CD4-positive, alpha-beta memory T cell (primary cell): ENCODE measurements at regions not wholly inside any gene's neighbourhood (a gene's known extent, or its start where the extent isn't known, plus 50 kb on each side); places are given as distances from the start of the nearest gene placed in this dataset.

Experiments
- CTCF ChIA-PET: fragments of 350-600 bp; sonication (Branson Sonifier 250); formaldehyde crosslinking; loops from one replicate; lab custom pipeline; 2021; ENCODE audit warnings: inconsistent platforms; ENCODE audit not compliant: partially characterized antibody; lab: Charles Lee
- POLR2A ChIA-PET: fragments of 350-600 bp; sonication (Branson Sonifier 250); formaldehyde crosslinking; loops from one replicate; lab custom pipeline; 2021; ENCODE audit not compliant: partially characterized antibody; lab: Charles Lee
- DNase-seq, 5 donors: peaks; one replicate each; pipeline versions ENCODE4 v3.0.0 to v3.0.0-alpha.2; 2020 to 2022; ENCODE audit warnings: mixed read lengths in 1 of 5
- H3K27ac ChIP-seq: one replicate; pipeline ENCODE4 v1.7.0; 2013; ENCODE audit warnings: low read depth, low read length
- H3K27me3 ChIP-seq: 2 replicates; pipeline ENCODE4 v1.7.0; 2013; ENCODE audit warnings: mild to moderate bottlenecking, low read length, moderate library complexity; ENCODE audit not compliant: insufficient read depth
- H3K36me3 ChIP-seq: 2 replicates; pipeline ENCODE4 v1.7.0; 2013; ENCODE audit warnings: mild to moderate bottlenecking, low read length, moderate library complexity; ENCODE audit not compliant: insufficient read depth
- H3K4me1 ChIP-seq: 2 replicates; pipeline ENCODE4 v1.7.0; 2013; ENCODE audit warnings: mild to moderate bottlenecking, low read length, moderate library complexity; ENCODE audit not compliant: insufficient read depth
- H3K4me3 ChIP-seq, 2 donors: one replicate each; pipeline ENCODE4 v1.7.0; 2013; ENCODE audit warnings: low read length in 2 of 2, mild to moderate bottlenecking in 1 of 2
- H3K9me3 ChIP-seq, 2 donors: one replicate each; pipeline ENCODE4 v1.7.0; 2013; ENCODE audit warnings: low read length in 2 of 2, control low read depth in 1 of 2; ENCODE audit not compliant: control insufficient read depth in 1 of 2
- H3K27ac Mint-ChIP-seq, 7 donors: one replicate each; pipeline ENCODE4 v1.8.0; 2020 to 2021; ENCODE audit warnings: mixed read lengths in 7 of 7, mild to moderate bottlenecking in 6 of 7, inconsistent platforms in 3 of 7, moderate library complexity in 3 of 7
- H3K27me3 Mint-ChIP-seq, 2 donors: one replicate each; pipeline ENCODE4 v1.8.0; 2020 to 2021; ENCODE audit warnings: mixed read lengths in 2 of 2
- H3K36me3 Mint-ChIP-seq, 2 donors: one replicate each; pipeline ENCODE4 v1.8.0; 2020 to 2021; ENCODE audit warnings: mixed read lengths in 2 of 2, inconsistent platforms in 1 of 2, mild to moderate bottlenecking in 1 of 2
- H3K4me1 Mint-ChIP-seq, 4 donors: one replicate each; pipeline ENCODE4 v1.8.0; 2020 to 2021; ENCODE audit warnings: mixed read lengths in 4 of 4, mild to moderate bottlenecking in 1 of 4
- H3K4me3 Mint-ChIP-seq, 8 donors: one replicate each; pipeline ENCODE4 v1.8.0; 2020 to 2021; ENCODE audit warnings: mixed read lengths in 8 of 8, mild to moderate bottlenecking in 7 of 8, moderate library complexity in 6 of 8, inconsistent platforms in 3 of 8
- H3K9me3 Mint-ChIP-seq, 8 donors: one replicate each; pipeline ENCODE4 v1.8.0; 2020 to 2021; ENCODE audit warnings: mixed read lengths in 8 of 8, mild to moderate bottlenecking in 5 of 8, inconsistent platforms in 3 of 8, moderate library complexity in 1 of 8
- intact Hi-C: fragments of 100-400 bp; cut with micrococcal nuclease; formaldehyde crosslinking; loops from one replicate; pipeline ENCODE4 v1.15.1; 2023

- Histone ChIP-seq H3K27me3 (no peaks in the 10 kb centered on the region), H3K36me3 (no peaks in the 10 kb centered on the region), H3K4me3 (no peak overlapping the region), H3K27ac (no peak overlapping the region), H3K4me1 (no peaks in the 10 kb centered on the region), H3K9me3 (no peaks in the 10 kb centered on the region)
- no peak overlapping the region for H3K27ac Mint-ChIP-seq
- ChIA-PET POLR2A (no interaction called here), CTCF (no interaction called here)
- no peaks in the 10 kb centered on the region for H3K27me3 Mint-ChIP-seq
- H3K4me3 Mint-ChIP-seq: no peak overlapping the region
- no peaks in the 10 kb centered on the region for H3K36me3 Mint-ChIP-seq
- peaks cover 3 to 21% (median 13%) of the 10 kb centered on the region in 8 donors for H3K9me3 Mint-ChIP-seq
- H3K4me1 Mint-ChIP-seq: no peaks in the 10 kb centered on the region
- intact Hi-C loops: no loop called here
- DNase-seq: no peak
Measured at GRCh38 chr11:24239930-24240329, 256.9 kb upstream of the LUZP2 start.

- Mint-ChIP-seq H3K36me3 (no peaks in the 10 kb centered on the region), H3K4me3 (no peak overlapping the region), H3K27me3 (no peaks in the 10 kb centered on the region), H3K27ac (no peak overlapping the region), H3K9me3 (peaks cover 5 to 22% (median 13%) of the 10 kb centered on the region in 8 donors), H3K4me1 (no peaks in the 10 kb centered on the region)
- Histone ChIP-seq H3K4me3 (no peak overlapping the region), H3K4me1 (no peaks in the 10 kb centered on the region), H3K36me3 (no peaks in the 10 kb centered on the region), H3K9me3 (no peaks in the 10 kb centered on the region), H3K27ac (no peak overlapping the region), H3K27me3 (no peaks in the 10 kb centered on the region)
- ChIA-PET POLR2A (no interaction called here), CTCF (no interaction called here)
- DNase-seq: no peak
- intact Hi-C loops: no loop called here
Measured at GRCh38 chr11:24240496-24241175, 256.2 kb upstream of the LUZP2 start.

- H3K4me3 ChIP-seq: no peak overlapping the region
- intact Hi-C loops: no loop called here
- H3K4me1 Mint-ChIP-seq: no peaks in the 10 kb centered on the region
- H3K4me1 ChIP-seq: no peaks in the 10 kb centered on the region
- H3K4me3 Mint-ChIP-seq: no peak overlapping the region
- ChIA-PET POLR2A (no interaction called here), CTCF (interaction anchor here (0.8 kb wide), 1 partner anchor 14 kb away, joined by 4 read pairs; no protein-coding TSS in a partner anchor)
- H3K36me3 Mint-ChIP-seq: no peaks in the 10 kb centered on the region
- no peak for DNase-seq
- H3K27me3 Mint-ChIP-seq: no peaks in the 10 kb centered on the region
- no peaks in the 10 kb centered on the region for H3K27me3 ChIP-seq
- no peak overlapping the region for H3K27ac ChIP-seq
- no peaks in the 10 kb centered on the region for H3K9me3 ChIP-seq
- H3K27ac Mint-ChIP-seq: no peak overlapping the region
- peaks cover 0 to 11% (median 8%) of the 10 kb centered on the region in 8 donors for H3K9me3 Mint-ChIP-seq
- no peaks in the 10 kb centered on the region for H3K36me3 ChIP-seq
Measured at GRCh38 chr11:24246715-24247114, 250.1 kb upstream of the LUZP2 start.

GRCh38 chr11:24247846-24248245 lies 249.0 kb upstream of the LUZP2 start:
- H3K27ac Mint-ChIP-seq: no peak overlapping the region
- no peaks in the 10 kb centered on the region for H3K4me1 Mint-ChIP-seq
- ChIA-PET CTCF (no interaction called here), POLR2A (no interaction called here)
- H3K4me1 ChIP-seq: no peaks in the 10 kb centered on the region
- H3K36me3 Mint-ChIP-seq: no peaks in the 10 kb centered on the region
- H3K9me3 Mint-ChIP-seq: peaks cover 2 to 16% (median 9%) of the 10 kb centered on the region in 8 donors
- H3K27me3 ChIP-seq: no peaks in the 10 kb centered on the region
- H3K9me3 ChIP-seq: no peaks in the 10 kb centered on the region
- DNase-seq: no peak
- H3K4me3 ChIP-seq: no peak overlapping the region
- no peak overlapping the region for H3K27ac ChIP-seq
- no peaks in the 10 kb centered on the region for H3K27me3 Mint-ChIP-seq
- intact Hi-C loops: no loop called here
- no peak overlapping the region for H3K4me3 Mint-ChIP-seq
- no peaks in the 10 kb centered on the region for H3K36me3 ChIP-seq

GRCh38 chr11:24249921-24250320 lies 246.9 kb upstream of the LUZP2 start:
- no peaks in the 10 kb centered on the region for H3K36me3 Mint-ChIP-seq
- Histone ChIP-seq H3K36me3 (no peaks in the 10 kb centered on the region), H3K4me3 (no peak overlapping the region), H3K27me3 (no peaks in the 10 kb centered on the region), H3K27ac (no peak overlapping the region), H3K9me3 (no peaks in the 10 kb centered on the region), H3K4me1 (no peaks in the 10 kb centered on the region)
- no peaks in the 10 kb centered on the region for H3K4me1 Mint-ChIP-seq
- no peak overlapping the region for H3K4me3 Mint-ChIP-seq
- POLR2A ChIA-PET: no interaction called here
- intact Hi-C loops: no loop called here
- DNase-seq: no peak
- no peak overlapping the region for H3K27ac Mint-ChIP-seq
- no peaks in the 10 kb centered on the region for H3K27me3 Mint-ChIP-seq
- CTCF ChIA-PET: no interaction called here
- peaks cover 3 to 20% (median 8%) of the 10 kb centered on the region in 8 donors for H3K9me3 Mint-ChIP-seq

GRCh38 chr11:24253237-24253760 lies 243.6 kb upstream of the LUZP2 start:
- no peaks in the 10 kb centered on the region for H3K4me1 ChIP-seq
- ChIA-PET CTCF (no interaction called here), POLR2A (interaction anchor here (0.6 kb wide), 1 partner anchor 186 kb away, joined by 5 read pairs; no protein-coding TSS in a partner anchor)
- Mint-ChIP-seq H3K27ac (no peak overlapping the region), H3K9me3 (peaks cover 2 to 18% (median 7%) of the 10 kb centered on the region in 8 donors), H3K4me3 (no peak overlapping the region), H3K36me3 (no peaks in the 10 kb centered on the region), H3K4me1 (no peaks in the 10 kb centered on the region), H3K27me3 (no peaks in the 10 kb centered on the region)
- H3K27ac ChIP-seq: no peak overlapping the region
- no peaks in the 10 kb centered on the region for H3K36me3 ChIP-seq
- intact Hi-C loops: no loop called here
- DNase-seq: no peak
- no peak overlapping the region for H3K4me3 ChIP-seq
- H3K27me3 ChIP-seq: no peaks in the 10 kb centered on the region
- no peaks in the 10 kb centered on the region for H3K9me3 ChIP-seq

- no peaks in the 10 kb centered on the region for H3K4me1 Mint-ChIP-seq
- H3K9me3 ChIP-seq: no peaks in the 10 kb centered on the region
- no peaks in the 10 kb centered on the region for H3K27me3 ChIP-seq
- H3K36me3 ChIP-seq: no peaks in the 10 kb centered on the region
- H3K4me3 Mint-ChIP-seq: no peak overlapping the region
- peaks cover 2 to 17% (median 8%) of the 10 kb centered on the region in 8 donors for H3K9me3 Mint-ChIP-seq
- H3K36me3 Mint-ChIP-seq: no peaks in the 10 kb centered on the region
- no peak overlapping the region for H3K27ac ChIP-seq
- POLR2A ChIA-PET: no interaction called here
- H3K27ac Mint-ChIP-seq: no peak overlapping the region
- intact Hi-C loops: no loop called here
- CTCF ChIA-PET: no interaction called here
- DNase-seq: no peak
- no peaks in the 10 kb centered on the region for H3K27me3 Mint-ChIP-seq
- no peaks in the 10 kb centered on the region for H3K4me1 ChIP-seq
- H3K4me3 ChIP-seq: no peak overlapping the region
Measured at GRCh38 chr11:24264868-24265267, 232.0 kb upstream of the LUZP2 start.
